ENCODE measurements at regions not wholly inside any gene's neighbourhood (a gene's known extent, or its start where the extent isn't known, plus 50 kb on each side); places are given as distances from the start of the nearest gene placed in this dataset.

- DNase-seq: no peak
These were observed 55.2 kb upstream of the FRMD4A start for GRCh38 chr10:14385596-14386593.

- DNase-seq: no peak
These were observed 54.2 kb upstream of the FRMD4A start for GRCh38 chr10:14384915-14385314.

- DNase-seq: no peak
These were observed 53.5 kb upstream of the FRMD4A start for GRCh38 chr10:14384116-14384730.

- no peak for DNase-seq
These were observed 52.5 kb upstream of the FRMD4A start for GRCh38 chr10:14383266-14383665.

GRCh38 chr10:14382531-14382930 is 51.8 kb upstream of the FRMD4A start:
- no peak for DNase-seq

GRCh38 chr10:14382022-14382421 is 51.3 kb upstream of the FRMD4A start:
- peak; percentile 32 for DNase-seq

- DNase-seq: no peak
These were observed 50.8 kb upstream of the FRMD4A start for GRCh38 chr10:14381475-14381874.

GRCh38 chr10:14380746-14381145 is 50.0 kb upstream of the FRMD4A start:
- no peak for DNase-seq
